ENCODE measurements at regions not wholly inside any gene's neighbourhood (a gene's known extent, or its start where the extent isn't known, plus 50 kb on each side); places are given as distances from the start of the nearest gene placed in this dataset.

- Histone ChIP-seq H3K27ac (no peak overlapping the region), H3K27me3 (no peaks in the 10 kb centered on the region), H3K9me3 (no peaks in the 10 kb centered on the region), H3K36me3 (no peaks in the 10 kb centered on the region), H3K4me3 (no peak overlapping the region), H3K4me1 (no peaks in the 10 kb centered on the region)
- TF ChIP-seq, protein P1, sequence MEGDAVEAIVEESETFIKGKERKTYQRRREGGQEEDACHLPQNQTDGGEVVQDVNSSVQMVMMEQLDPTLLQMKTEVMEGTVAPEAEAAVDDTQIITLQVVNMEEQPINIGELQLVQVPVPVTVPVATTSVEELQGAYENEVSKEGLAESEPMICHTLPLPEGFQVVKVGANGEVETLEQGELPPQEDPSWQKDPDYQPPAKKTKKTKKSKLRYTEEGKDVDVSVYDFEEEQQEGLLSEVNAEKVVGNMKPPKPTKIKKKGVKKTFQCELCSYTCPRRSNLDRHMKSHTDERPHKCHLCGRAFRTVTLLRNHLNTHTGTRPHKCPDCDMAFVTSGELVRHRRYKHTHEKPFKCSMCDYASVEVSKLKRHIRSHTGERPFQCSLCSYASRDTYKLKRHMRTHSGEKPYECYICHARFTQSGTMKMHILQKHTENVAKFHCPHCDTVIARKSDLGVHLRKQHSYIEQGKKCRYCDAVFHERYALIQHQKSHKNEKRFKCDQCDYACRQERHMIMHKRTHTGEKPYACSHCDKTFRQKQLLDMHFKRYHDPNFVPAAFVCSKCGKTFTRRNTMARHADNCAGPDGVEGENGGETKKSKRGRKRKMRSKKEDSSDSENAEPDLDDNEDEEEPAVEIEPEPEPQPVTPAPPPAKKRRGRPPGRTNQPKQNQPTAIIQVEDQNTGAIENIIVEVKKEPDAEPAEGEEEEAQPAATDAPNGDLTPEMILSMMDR (IDR thresholded peaks at IDR 0.05) = no peak
- no peak for ATAC-seq
- 60 to 100% methylated on average over 1 to 3 of the region's 39 CpGs for WGBS, 2 donors (ENCODE audit: low coverage in 1 of 2)
These were observed 298.1 kb upstream of the TRPC5 start for GRCh38 chrX:112380541-112381278.

- no peak for ATAC-seq
- TF ChIP-seq POLR2AphosphoS5 (IDR thresholded peaks at IDR 0.05) (no peak), POLR2A (IDR thresholded peaks at IDR 0.05) (no peak), EP300 (IDR thresholded peaks at IDR 0.05) (no peak)
- TF ChIP-seq, protein P1 (IDR thresholded peaks at IDR 0.05) = no peak
- no peaks in the 10 kb centered on the region for H3K9me3 ChIP-seq
- no peaks in the 10 kb centered on the region for H3K4me1 ChIP-seq
- H3K36me3 ChIP-seq = no peaks in the 10 kb centered on the region
- no peaks in the 10 kb centered on the region for H3K27me3 ChIP-seq
- WGBS, 2 donors (ENCODE audit: low coverage in 1 of 2) = 69 to 93% methylated on average over 3 of the region's 3 CpGs
- H3K4me3 ChIP-seq = no peak overlapping the region
- H3K27ac ChIP-seq = no peak overlapping the region
These were observed 294.9 kb upstream of the TRPC5 start for GRCh38 chrX:112377481-112377880.

DNA sequence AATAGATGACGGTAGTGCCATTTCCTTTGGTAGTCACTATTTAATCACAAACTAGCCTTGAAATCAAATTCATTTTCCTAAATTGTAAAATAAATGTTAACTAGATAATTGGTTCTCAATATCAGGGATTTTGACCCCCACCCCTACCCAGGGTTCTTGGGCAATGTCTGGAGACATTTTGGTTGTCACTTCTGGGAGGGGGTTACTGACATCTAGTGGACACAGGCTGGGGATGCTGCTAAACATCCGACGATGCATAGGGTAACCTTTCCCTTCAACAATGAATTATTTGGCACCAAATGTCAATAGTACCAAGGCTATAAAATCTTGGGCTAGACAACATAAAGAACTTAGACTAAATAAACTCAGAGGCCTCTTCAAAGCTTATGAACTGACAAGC lies 285.8 kb upstream of the TRPC5 start:
- no peak for TF ChIP-seq EP300 (IDR thresholded peaks at IDR 0.05)
- Histone ChIP-seq H3K4me1 (no peaks in the 10 kb centered on the region), H3K4me3 (no peak overlapping the region), H3K27ac (no peak overlapping the region), H3K27me3 (no peaks in the 10 kb centered on the region), H3K9me3 (no peaks in the 10 kb centered on the region), H3K36me3 (no peaks in the 10 kb centered on the region)
- WGBS, 2 donors (ENCODE audit: low coverage in 1 of 2) = 34 to 75% methylated on average over 1 to 3 of the region's 3 CpGs
- ATAC-seq = no peak

DNA sequence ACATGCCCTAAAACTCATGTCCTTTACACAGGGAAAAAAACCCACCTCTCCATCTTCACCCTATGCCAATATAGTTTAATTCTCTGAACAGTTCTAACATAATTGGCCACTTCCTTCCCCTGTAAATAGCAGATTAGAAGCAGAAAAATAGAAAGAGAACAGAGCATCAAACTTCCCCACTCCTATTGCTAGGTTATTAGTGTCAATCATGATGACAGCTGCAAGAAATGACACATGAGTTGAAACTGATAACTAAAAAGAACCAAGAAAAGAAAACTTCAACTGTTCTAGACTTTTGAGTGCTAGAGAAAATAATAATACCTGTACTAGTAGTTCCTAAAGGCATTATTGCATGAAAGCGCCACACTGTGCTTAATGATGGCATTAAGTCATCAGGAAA lies 284.5 kb upstream of the TRPC5 start:
- ATAC-seq = no peak
- no peaks in the 10 kb centered on the region for H3K4me1 ChIP-seq
- no peaks in the 10 kb centered on the region for H3K9me3 ChIP-seq
- H3K27me3 ChIP-seq = no peaks in the 10 kb centered on the region
- H3K4me3 ChIP-seq = no peak overlapping the region
- 79 to 100% methylated on average over 1 of the region's 1 CpG for WGBS, 2 donors (ENCODE audit: low coverage in 1 of 2)
- H3K27ac ChIP-seq = no peak overlapping the region
- no peak for TF ChIP-seq POLR2AphosphoS5 (IDR thresholded peaks at IDR 0.05)
- TF ChIP-seq POLR2A (IDR thresholded peaks at IDR 0.05) = no peak
- TF ChIP-seq, protein P1 (IDR thresholded peaks at IDR 0.05) = no peak
- TF ChIP-seq EP300 (IDR thresholded peaks at IDR 0.05) = no peak
- no peaks in the 10 kb centered on the region for H3K36me3 ChIP-seq

GRCh38 chrX:112359906-112360305 lies 277.3 kb upstream of the TRPC5 start:
- ATAC-seq = no peak
- no peaks in the 10 kb centered on the region for H3K27me3 ChIP-seq
- H3K27ac ChIP-seq = no peak overlapping the region
- no peaks in the 10 kb centered on the region for H3K9me3 ChIP-seq
- H3K36me3 ChIP-seq = no peaks in the 10 kb centered on the region
- no peak overlapping the region for H3K4me3 ChIP-seq
- WGBS, 2 donors (ENCODE audit: low coverage in 1 of 2) = 19 to 25% methylated on average over 1 of the region's 1 CpG
- no peaks in the 10 kb centered on the region for H3K4me1 ChIP-seq
- TF ChIP-seq, protein P1 (IDR thresholded peaks at IDR 0.05) = no peak

Measured in gastroesophageal sphincter (tissue), 4 donors.